ENCODE measurements at regions not wholly inside any gene's neighbourhood (a gene's known extent, or its start where the extent isn't known, plus 50 kb on each side); places are given as distances from the start of the nearest gene placed in this dataset.

DNA sequence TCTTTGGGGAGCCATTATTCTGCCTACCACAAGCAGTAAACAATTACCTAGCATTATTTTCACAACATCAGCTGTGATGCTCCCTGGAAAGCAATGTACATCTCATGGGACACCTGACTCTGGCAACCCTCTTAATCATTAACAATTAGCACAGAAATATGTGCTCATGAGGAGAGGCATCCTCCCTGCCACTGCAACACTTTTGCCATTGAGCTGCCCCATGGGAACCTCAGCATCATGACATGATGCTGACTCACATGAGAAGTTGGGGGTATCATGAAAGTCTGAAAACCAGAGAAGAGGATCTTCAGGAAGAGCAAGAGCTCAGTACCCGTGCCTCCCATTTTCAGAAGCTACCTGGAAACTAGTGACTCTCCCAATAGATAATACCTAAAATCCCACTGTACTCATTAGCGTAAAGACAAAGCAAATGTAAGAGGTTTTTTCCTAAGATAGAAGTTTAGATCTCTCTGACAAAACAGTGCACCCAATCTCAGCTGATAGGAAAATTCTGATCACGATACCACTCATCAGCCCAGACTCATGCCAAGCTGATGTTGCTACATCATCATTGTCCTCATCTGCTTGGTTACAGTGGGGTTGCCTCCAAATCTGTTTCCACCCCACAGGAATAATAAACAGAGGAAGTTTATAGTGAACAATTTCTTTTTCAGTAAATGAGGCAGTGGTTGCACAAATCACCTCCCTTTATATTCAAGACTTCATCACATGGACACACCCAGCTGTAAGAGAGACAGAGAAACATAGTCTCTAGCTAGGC, 244.5 kb downstream of the NR2F1-AS1 start:
- H3K4me1 Mint-ChIP-seq = no peaks in the 10 kb centered on the region
- no peak overlapping the region for H3K4me3 Mint-ChIP-seq
- peaks cover 0 to 3% (median 0%) of the 10 kb centered on the region in 5 donors for H3K27me3 Mint-ChIP-seq
- ATAC-seq (no peak), DNase-seq (no peak)
- H3K9me3 Mint-ChIP-seq = peaks cover 0 to 10% (median 0%) of the 10 kb centered on the region in 9 donors
- POLR2A ChIA-PET = no interaction called here
- H3K27ac Mint-ChIP-seq = no peak overlapping the region
- peaks cover 0 to 6% (median 0%) of the 10 kb centered on the region in 3 donors for H3K36me3 Mint-ChIP-seq

DNA sequence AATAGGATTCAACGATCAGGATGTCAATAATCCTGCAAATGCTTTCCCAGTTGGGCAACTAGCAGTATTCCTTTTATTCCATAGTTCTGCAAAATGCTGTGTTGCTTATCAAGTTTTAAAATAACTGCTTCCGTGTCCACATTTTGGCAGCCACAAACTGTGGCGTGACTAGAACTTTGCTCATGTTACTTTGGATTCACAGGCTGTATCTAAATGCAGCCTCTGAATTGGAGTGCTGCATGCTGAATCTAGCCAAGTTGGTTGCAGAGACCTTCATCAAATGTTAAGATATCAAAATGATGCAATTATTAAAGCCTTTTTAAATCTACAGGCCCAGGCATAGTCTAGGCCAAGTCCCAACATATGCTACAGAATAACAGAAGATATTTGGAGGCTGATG, 249.2 kb downstream of the NR2F1-AS1 start:
- POLR2A ChIA-PET = no interaction called here
- ATAC-seq (no peak), DNase-seq (no peak)
- H3K4me3 Mint-ChIP-seq = no peak overlapping the region
- peaks cover 0 to 4% (median 0%) of the 10 kb centered on the region in 9 donors for H3K9me3 Mint-ChIP-seq
- H3K27ac Mint-ChIP-seq = no peak overlapping the region
- peaks cover 0 to 8% (median 0%) of the 10 kb centered on the region in 5 donors for H3K27me3 Mint-ChIP-seq
- no peaks in the 10 kb centered on the region for H3K4me1 Mint-ChIP-seq
- H3K36me3 Mint-ChIP-seq = no peaks in the 10 kb centered on the region

DNA sequence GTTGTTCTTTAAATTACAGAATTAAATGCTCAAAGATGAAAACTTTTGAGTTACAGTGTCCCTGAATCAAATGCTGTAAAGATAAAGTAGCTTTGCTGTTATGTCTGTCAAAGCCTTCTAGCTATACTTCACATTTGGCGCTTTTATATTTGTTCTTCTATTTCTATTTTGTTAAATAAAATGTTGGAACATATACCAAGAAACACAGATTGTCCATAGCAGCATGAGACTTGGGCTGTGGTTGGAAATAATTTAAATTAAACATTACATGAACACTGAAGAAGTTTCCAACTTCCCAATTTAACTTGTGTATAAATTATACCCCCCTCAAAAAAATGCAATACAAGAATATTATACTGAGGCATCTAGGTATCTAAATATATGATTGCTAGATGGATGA, 249.8 kb downstream of the NR2F1-AS1 start:
- Mint-ChIP-seq H3K36me3 (no peaks in the 10 kb centered on the region), H3K9me3 (peaks cover 0 to 4% (median 0%) of the 10 kb centered on the region in 9 donors), H3K27ac (no peak overlapping the region), H3K4me3 (no peak overlapping the region), H3K27me3 (peaks cover 0 to 8% (median 0%) of the 10 kb centered on the region in 5 donors), H3K4me1 (no peaks in the 10 kb centered on the region)
- POLR2A ChIA-PET = no interaction called here
- ATAC-seq = no peak
- DNase-seq = no peak

DNA sequence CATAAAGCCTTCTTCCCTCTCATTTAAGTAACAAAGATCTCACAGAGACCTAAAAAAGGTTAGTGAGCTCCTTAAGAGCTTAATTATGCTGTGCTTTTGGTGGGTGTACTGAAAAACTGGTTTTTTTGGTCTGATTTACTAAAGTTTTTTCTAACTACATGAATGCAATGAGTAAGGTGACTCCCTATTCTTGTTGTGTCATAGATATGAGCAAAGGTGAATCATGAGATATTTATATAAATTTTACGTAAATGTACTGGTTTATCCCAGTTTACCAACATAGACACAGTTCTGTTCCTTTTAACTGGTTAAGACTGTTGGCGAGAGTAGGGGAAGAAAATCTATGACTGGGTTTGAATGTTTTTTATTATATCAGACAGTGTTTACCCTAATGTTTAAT, 250.5 kb downstream of the NR2F1-AS1 start:
- no peak overlapping the region for H3K27ac Mint-ChIP-seq

DNA sequence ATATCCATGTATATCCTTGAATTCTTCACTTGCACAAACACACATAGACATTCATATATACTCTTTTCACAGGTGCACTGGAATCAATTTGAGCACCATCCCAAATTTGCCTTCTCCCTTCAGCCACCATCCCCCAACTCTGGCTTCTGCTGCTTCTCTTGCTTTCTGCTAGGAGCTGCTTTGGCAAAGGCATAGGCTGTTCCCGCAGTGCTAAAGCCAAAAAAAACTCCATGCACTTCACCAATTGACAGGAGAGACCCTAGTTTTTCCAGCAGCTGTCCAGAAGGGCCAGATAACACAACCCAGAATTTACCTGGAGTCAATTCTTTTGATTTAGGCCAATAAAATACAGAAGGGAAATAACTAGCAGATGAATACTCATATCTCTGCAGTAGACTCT, 251.3 kb downstream of the NR2F1-AS1 start:
- no peaks in the 10 kb centered on the region for H3K4me1 Mint-ChIP-seq
- POLR2A ChIA-PET = no interaction called here
- no peak overlapping the region for H3K4me3 Mint-ChIP-seq
- H3K36me3 Mint-ChIP-seq = no peaks in the 10 kb centered on the region
- ATAC-seq = no peak
- peaks cover 0 to 4% (median 0%) of the 10 kb centered on the region in 9 donors for H3K9me3 Mint-ChIP-seq
- peaks cover 0 to 8% (median 0%) of the 10 kb centered on the region in 5 donors for H3K27me3 Mint-ChIP-seq
- no peak overlapping the region for H3K27ac Mint-ChIP-seq
- no peak for DNase-seq

More for the DNA sequence above, 250.5 kb downstream of the NR2F1-AS1 start:
- no peak for ATAC-seq
- H3K9me3 Mint-ChIP-seq = peaks cover 0 to 4% (median 0%) of the 10 kb centered on the region in 9 donors
- POLR2A ChIA-PET = no interaction called here
- H3K4me3 Mint-ChIP-seq = no peak overlapping the region
- no peaks in the 10 kb centered on the region for H3K36me3 Mint-ChIP-seq
- no peaks in the 10 kb centered on the region for H3K4me1 Mint-ChIP-seq
- DNase-seq = no peak
- peaks cover 0 to 8% (median 0%) of the 10 kb centered on the region in 5 donors for H3K27me3 Mint-ChIP-seq

DNA sequence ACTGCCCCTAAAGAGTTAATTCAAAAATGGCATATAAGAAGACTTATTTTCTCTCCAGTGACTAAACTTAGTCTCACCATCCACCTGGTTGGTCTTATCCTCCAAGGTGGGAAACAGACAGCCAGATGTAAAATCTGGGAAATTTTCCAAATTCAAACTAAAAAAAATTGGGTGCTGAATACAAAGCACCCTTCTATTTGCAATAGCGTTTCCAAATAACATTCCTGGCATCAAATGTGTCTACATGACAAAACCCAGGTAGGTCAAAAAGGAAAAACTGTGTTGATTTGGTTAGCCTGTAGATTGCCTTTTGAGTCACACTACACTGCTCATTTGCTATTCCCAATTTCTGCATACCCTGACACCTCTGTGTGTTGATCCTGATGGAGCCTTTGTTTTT, 252.2 kb downstream of the NR2F1-AS1 start:
- H3K27ac Mint-ChIP-seq = no peak overlapping the region
- no peaks in the 10 kb centered on the region for H3K36me3 Mint-ChIP-seq
- DNase-seq = no peak
- H3K4me3 Mint-ChIP-seq = no peak overlapping the region
- POLR2A ChIA-PET = no interaction called here
- no peak for ATAC-seq
- H3K4me1 Mint-ChIP-seq = no peaks in the 10 kb centered on the region
- peaks cover 0 to 4% (median 0%) of the 10 kb centered on the region in 9 donors for H3K9me3 Mint-ChIP-seq
- H3K27me3 Mint-ChIP-seq = peaks cover 0 to 8% (median 0%) of the 10 kb centered on the region in 5 donors

DNA sequence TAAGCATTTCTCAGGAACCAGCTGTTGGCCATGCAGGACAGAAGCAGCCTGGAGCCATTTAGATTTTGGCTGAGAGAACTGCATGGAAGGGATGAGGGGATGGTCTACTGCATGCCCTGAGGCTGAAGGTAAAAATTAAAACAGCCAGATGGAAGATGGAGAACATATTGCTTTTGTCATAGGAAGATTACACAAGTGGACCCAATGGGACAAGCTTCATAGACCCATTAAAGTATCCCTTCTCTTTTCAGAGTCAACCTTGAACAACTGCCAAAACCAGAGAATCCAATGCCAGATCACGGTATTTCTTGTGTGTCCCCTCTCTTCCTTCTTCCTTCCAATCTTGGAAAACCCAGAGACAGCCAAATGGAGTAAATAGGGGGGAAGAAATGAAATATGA, 253.4 kb downstream of the NR2F1-AS1 start:
- DNase-seq = no peak
- no peak overlapping the region for H3K4me3 Mint-ChIP-seq
- no peaks in the 10 kb centered on the region for H3K4me1 Mint-ChIP-seq
- peaks cover 0 to 4% (median 0%) of the 10 kb centered on the region in 9 donors for H3K9me3 Mint-ChIP-seq
- ATAC-seq = no peak
- no peak overlapping the region for H3K27ac Mint-ChIP-seq
- POLR2A ChIA-PET = no interaction called here
- H3K36me3 Mint-ChIP-seq = no peaks in the 10 kb centered on the region
- peaks cover 0 to 8% (median 0%) of the 10 kb centered on the region in 5 donors for H3K27me3 Mint-ChIP-seq

DNA sequence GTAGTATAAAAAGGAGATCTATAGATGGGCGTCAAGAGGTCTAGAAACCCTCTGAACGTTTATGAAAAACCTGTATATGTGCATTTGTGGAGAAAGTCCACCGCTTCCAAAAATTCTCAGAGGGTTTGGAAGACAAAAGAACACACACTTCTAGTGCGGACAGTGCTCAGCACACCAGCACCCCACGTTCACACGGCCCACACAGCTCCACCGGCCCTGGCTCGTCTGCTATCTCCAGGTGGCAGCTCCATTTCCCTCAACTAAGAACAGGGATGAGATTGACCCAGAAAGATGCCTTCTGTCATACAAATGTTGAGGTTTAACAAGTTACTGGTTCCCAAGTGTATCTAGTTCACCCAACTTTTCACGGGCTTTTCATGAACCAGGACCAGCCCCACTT, 255.1 kb downstream of the NR2F1-AS1 start:
- ATAC-seq = no peak
- POLR2A ChIA-PET = no interaction called here
- peaks cover 0 to 4% (median 0%) of the 10 kb centered on the region in 9 donors for H3K9me3 Mint-ChIP-seq
- no peak overlapping the region for H3K27ac Mint-ChIP-seq
- H3K36me3 Mint-ChIP-seq = no peaks in the 10 kb centered on the region
- no peak overlapping the region for H3K4me3 Mint-ChIP-seq
- DNase-seq = no peak
- H3K4me1 Mint-ChIP-seq = no peaks in the 10 kb centered on the region
- H3K27me3 Mint-ChIP-seq = peaks cover 0 to 8% (median 0%) of the 10 kb centered on the region in 5 donors

DNA sequence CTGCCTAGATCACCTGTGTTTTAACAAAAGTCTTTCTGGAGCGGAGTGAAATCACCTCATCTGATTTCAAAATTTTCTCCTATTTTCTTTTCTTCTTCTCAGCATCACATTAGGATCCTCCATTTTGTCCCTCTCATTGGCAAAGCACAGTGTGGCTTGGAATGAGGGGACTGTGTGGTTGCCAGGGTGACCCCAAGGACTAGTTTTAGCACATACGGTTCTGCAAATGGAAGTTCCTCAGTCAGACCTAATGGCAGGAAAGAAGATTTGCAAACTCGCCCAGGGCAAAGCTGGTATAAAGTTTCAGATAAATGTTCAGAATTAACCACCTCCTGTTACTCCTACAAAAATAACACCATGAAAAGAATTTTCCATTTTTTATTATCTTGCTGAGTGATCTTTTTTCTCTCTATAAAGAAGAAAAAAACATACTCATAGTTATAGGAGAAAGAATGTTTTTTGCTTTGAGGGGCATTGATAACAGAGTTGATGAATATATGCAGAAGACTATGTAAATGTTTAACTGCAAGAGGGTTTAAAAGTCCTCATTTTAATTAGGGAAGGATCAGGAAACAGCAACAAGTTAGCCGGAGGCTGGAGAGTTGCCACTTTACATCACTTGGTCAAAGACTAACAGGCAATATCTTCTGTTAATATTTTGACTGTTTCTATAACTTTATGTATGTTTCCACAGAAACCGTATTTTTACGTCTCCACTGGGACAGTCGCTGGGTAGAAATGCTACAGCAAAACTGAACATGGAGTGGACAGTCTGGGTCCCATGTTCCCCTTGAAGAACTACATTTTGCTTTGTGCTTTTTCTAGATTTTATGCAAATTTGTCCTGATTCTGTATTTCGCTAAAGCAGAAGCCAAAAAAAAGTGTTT, 257.8 kb downstream of the NR2F1-AS1 start:
- ATAC-seq (no peak), DNase-seq (no peak)
- no peaks in the 10 kb centered on the region for H3K36me3 Mint-ChIP-seq
- peaks cover 0 to 4% (median 0%) of the 10 kb centered on the region in 9 donors for H3K9me3 Mint-ChIP-seq
- H3K4me3 Mint-ChIP-seq = no peak overlapping the region
- no peak overlapping the region for H3K27ac Mint-ChIP-seq
- no peaks in the 10 kb centered on the region for H3K4me1 Mint-ChIP-seq
- peaks cover 0 to 16% (median 4%) of the 10 kb centered on the region in 5 donors for H3K27me3 Mint-ChIP-seq
- POLR2A ChIA-PET = no interaction called here

DNA sequence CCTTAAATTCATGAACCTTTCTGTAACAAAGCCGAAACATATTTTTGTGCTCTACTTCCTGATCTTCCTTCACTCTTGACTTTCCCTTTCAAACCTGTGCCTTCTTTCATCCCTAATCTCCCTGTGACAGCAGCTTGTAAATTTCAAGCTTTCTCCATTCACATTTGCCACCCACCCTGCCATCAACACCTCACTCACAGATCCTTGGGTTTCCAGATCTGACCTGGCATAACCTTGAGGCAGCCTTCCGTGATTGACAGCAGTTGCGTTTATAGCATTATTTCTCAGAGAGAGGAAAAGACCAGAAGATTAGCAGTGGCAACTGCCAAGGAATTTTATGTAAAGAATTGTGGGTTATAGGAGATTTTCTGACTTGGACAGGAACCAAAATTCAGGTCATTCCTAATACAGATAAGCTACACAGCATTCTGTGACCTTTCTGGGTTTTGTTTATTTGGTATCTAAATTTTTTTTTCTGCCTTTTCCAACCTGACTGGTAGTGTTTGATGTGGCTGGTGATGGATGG, 260.0 kb downstream of the NR2F1-AS1 start:
- ATAC-seq (no peak), DNase-seq (no peak)
- POLR2A ChIA-PET = no interaction called here
- H3K27ac Mint-ChIP-seq = no peak overlapping the region
- no peak overlapping the region for H3K4me3 Mint-ChIP-seq
- H3K9me3 Mint-ChIP-seq = peaks cover 0 to 8% (median 0%) of the 10 kb centered on the region in 9 donors
- peaks cover 0 to 12% (median 3%) of the 10 kb centered on the region in 5 donors for H3K27me3 Mint-ChIP-seq
- H3K4me1 Mint-ChIP-seq = no peaks in the 10 kb centered on the region
- no peaks in the 10 kb centered on the region for H3K36me3 Mint-ChIP-seq

DNA sequence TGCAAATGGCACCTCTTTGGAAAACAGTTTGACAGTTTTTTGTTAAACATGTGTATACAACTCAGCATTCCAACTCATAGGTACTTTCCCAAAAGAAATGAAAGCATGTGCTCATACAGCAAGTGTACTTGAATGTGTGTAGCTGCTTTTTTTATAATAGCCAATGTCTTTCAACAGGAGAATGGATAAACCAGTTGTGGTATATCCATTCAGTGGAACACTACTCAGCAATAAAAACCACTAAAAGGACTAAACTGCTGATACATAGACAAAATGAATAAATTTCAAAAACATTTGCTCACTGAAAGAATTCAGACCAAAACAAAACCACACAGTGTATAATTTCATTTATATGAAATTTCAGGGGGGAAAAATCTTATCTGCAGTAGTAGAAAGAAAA, 267.3 kb downstream of the NR2F1-AS1 start:
- H3K4me3 Mint-ChIP-seq = no peak overlapping the region

DNA sequence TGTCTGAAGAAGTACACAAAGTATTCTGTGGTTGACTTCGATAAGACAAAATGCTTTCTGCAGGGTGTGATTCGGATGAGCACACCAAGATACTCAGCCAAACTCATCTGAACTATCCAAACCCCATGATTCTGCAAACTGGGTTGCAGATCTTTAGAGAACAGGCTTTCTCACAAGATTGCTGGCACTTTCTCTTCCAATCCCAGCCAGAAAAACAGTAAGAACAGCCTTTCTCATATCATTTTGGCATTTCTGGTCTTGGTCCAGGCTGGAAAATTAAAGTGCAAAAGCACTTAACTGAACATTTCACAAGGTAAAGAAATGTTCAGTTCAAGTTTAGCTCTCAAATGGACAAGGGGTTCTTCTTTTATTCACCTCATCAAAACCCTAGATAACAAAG, 269.1 kb downstream of the NR2F1-AS1 start:
- no peak for DNase-seq
- no peak overlapping the region for H3K27ac Mint-ChIP-seq
- H3K4me1 Mint-ChIP-seq = no peaks in the 10 kb centered on the region
- no peaks in the 10 kb centered on the region for H3K36me3 Mint-ChIP-seq
- POLR2A ChIA-PET = no interaction called here
- no peak for ATAC-seq
- H3K4me3 Mint-ChIP-seq = no peak overlapping the region
- peaks cover 0 to 11% (median 4%) of the 10 kb centered on the region in 9 donors for H3K9me3 Mint-ChIP-seq
- H3K27me3 Mint-ChIP-seq = peaks cover 0 to 4% (median 0%) of the 10 kb centered on the region in 5 donors

More for the DNA sequence above, 267.3 kb downstream of the NR2F1-AS1 start:
- Mint-ChIP-seq H3K9me3 (peaks cover 0 to 11% (median 4%) of the 10 kb centered on the region in 9 donors), H3K27ac (no peak overlapping the region), H3K36me3 (no peaks in the 10 kb centered on the region), H3K27me3 (peaks cover 0 to 12% (median 3%) of the 10 kb centered on the region in 5 donors), H3K4me1 (no peaks in the 10 kb centered on the region)
- ATAC-seq = no peak
- DNase-seq = no peak
- POLR2A ChIA-PET = no interaction called here

DNA sequence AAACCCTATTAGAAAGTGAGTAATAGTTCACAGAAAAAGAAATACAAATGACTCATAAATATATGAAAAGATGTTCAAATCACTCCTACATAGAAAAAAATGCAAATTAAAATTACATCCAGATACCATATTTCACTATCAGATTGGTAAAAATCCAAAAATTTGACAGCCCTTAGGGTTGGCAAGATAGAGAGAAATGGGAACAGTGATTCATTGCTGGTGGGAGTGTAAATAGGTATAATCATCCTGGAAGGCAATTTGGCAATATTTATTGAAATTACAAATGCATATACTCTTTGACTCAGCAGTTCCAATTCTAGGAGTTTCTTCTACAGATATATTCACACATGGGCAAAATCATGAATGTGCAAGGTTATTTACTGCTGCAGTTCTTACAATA, 273.5 kb downstream of the NR2F1-AS1 start:
- POLR2A ChIA-PET = no interaction called here
- Mint-ChIP-seq H3K27me3 (peaks cover 2 to 9% (median 5%) of the 10 kb centered on the region in 5 donors), H3K9me3 (peaks cover 0 to 5% (median 0%) of the 10 kb centered on the region in 9 donors), H3K36me3 (no peaks in the 10 kb centered on the region), H3K4me3 (no peak overlapping the region), H3K27ac (no peak overlapping the region), H3K4me1 (no peaks in the 10 kb centered on the region)
- ATAC-seq = no peak
- DNase-seq = no peak
